ENCODE measurements at regions not wholly inside any gene's neighbourhood (a gene's known extent, or its start where the extent isn't known, plus 50 kb on each side); places are given as distances from the start of the nearest gene placed in this dataset.

DNA sequence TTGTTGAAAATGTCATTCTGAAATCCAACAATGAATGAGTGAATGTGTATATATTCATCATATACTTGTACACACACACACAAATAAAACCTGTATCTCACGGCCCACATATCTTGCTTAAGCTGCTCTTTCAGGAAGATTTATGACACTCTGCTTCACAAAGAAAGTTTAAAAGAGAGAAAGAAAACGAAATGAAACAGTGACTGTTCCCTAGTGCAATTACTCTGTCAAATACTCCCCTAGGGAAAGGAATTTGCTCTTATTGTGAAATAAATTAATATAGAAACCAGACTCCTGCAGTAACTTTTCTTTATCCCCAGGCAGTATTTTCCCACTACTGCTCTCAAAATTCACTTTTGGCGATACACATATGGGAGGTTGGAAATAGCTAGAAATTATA, 329.1 kb downstream of the VPS13C start:
- Histone ChIP-seq H3K9me3 (replicated peaks; ENCODE audit: control insufficient read depth, insufficient read depth, low read length) (no peaks in the 10 kb centered on the region), H4K20me1 (ENCODE audit: control insufficient read depth, insufficient read depth) (no peaks in the 10 kb centered on the region), H3K4me2 (ENCODE audit: control insufficient read depth, insufficient read depth) (no peak overlapping the region), H3K36me3 (ENCODE audit: control insufficient read depth in 2 of 2, insufficient read depth in 2 of 2, low read length in 1 of 2) (no peaks in the 10 kb centered on the region), H3K27ac (ENCODE audit: control insufficient read depth, insufficient read depth) (no peak overlapping the region), H2AFZ (ENCODE audit: control insufficient read depth, low read depth, low read length) (no peak overlapping the region), H3K79me2 (ENCODE audit: control insufficient read depth, insufficient read depth, low read length) (no peaks in the 10 kb centered on the region), H3K4me3 (no peak overlapping the region), H3K4me1 (ENCODE audit: control insufficient read depth, insufficient read depth, low read length) (no peaks in the 10 kb centered on the region), H3K9ac (ENCODE audit: control insufficient read depth, insufficient read depth, low read length) (no peak overlapping the region), H3K27me3 (replicated peaks in 1 of 2; ENCODE audit: control insufficient read depth in 2 of 2, insufficient read depth in 2 of 2, low read length in 1 of 2) (no peaks in the 10 kb centered on the region; a peak in 3 of 4 replicates)
- ChIA-PET CTCF (interaction anchor here (1.4 kb wide), 1 partner anchor 103 kb away, joined by 3 read pairs; no protein-coding TSS in a partner anchor), SMC1A (ENCODE audit: uncharacterized antibody, unreplicated experiment) (no interaction called here), POLR2A (no interaction called here), RAD21 (ENCODE audit: unreplicated experiment) (no interaction called here)
- no peak for FAIRE-seq
- ATAC-seq: no peak
- 14% methylated on average over 3 of the region's 3 CpGs for WGBS (ENCODE audit: insufficient coverage, insufficient replicate concordance, low lambda C conversion rate, missing lambda C conversion rate)
- no peak for TF ChIP-seq FOXM1 (IDR thresholded peaks at IDR 0.05; ENCODE audit: low read depth, low read length)
- no peak for TF ChIP-seq RAD51 (IDR thresholded peaks at IDR 0.05)
- no peak for TF ChIP-seq PAX5 (IDR thresholded peaks at IDR 0.05; ENCODE audit: borderline replicate concordance, low read depth, low read length)
- no peak for TF ChIP-seq YBX1 (IDR thresholded peaks at IDR 0.05)
- TF ChIP-seq EGR1 (IDR thresholded peaks at IDR 0.05; ENCODE audit: borderline replicate concordance in 1 of 2, low read depth in 2 of 2, low read length in 2 of 2): no peak
- no peak for TF ChIP-seq ATF7 (IDR thresholded peaks at IDR 0.05; ENCODE audit: low read depth)
- no peak for TF ChIP-seq PAX8 (IDR thresholded peaks at IDR 0.05)
- TF ChIP-seq FOXK2 (IDR thresholded peaks at IDR 0.05): no peak
- no peak for TF ChIP-seq SREBF2 (IDR thresholded peaks at IDR 0.05; ENCODE audit: low read length)
- TF ChIP-seq, protein P1, sequence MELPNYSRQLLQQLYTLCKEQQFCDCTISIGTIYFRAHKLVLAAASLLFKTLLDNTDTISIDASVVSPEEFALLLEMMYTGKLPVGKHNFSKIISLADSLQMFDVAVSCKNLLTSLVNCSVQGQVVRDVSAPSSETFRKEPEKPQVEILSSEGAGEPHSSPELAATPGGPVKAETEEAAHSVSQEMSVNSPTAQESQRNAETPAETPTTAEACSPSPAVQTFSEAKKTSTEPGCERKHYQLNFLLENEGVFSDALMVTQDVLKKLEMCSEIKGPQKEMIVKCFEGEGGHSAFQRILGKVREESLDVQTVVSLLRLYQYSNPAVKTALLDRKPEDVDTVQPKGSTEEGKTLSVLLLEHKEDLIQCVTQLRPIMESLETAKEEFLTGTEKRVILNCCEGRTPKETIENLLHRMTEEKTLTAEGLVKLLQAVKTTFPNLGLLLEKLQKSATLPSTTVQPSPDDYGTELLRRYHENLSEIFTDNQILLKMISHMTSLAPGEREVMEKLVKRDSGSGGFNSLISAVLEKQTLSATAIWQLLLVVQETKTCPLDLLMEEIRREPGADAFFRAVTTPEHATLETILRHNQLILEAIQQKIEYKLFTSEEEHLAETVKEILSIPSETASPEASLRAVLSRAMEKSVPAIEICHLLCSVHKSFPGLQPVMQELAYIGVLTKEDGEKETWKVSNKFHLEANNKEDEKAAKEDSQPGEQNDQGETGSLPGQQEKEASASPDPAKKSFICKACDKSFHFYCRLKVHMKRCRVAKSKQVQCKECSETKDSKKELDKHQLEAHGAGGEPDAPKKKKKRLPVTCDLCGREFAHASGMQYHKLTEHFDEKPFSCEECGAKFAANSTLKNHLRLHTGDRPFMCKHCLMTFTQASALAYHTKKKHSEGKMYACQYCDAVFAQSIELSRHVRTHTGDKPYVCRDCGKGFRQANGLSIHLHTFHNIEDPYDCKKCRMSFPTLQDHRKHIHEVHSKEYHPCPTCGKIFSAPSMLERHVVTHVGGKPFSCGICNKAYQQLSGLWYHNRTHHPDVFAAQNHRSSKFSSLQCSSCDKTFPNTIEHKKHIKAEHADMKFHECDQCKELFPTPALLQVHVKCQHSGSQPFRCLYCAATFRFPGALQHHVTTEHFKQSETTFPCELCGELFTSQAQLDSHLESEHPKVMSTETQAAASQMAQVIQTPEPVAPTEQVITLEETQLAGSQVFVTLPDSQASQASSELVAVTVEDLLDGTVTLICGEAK (IDR thresholded peaks at IDR 0.05; ENCODE audit: borderline replicate concordance): no peak
- no TSS peak for BruUV-seq (replicated peaks)
- intact Hi-C loops (cut with micrococcal nuclease; ENCODE audit: unreplicated experiment) (no loop called here), in situ Hi-C loops (cut with MboI) (no loop called here)
- no peak for DNase-seq (ENCODE audit: low read depth, low spot score)
